Esophagus squamous epithelium (tissue), 5 donors: ENCODE measurements at regions not wholly inside any gene's neighbourhood (a gene's known extent, or its start where the extent isn't known, plus 50 kb on each side); places are given as distances from the start of the nearest gene placed in this dataset.

Experiments
- DNase-seq: peaks from one replicate; lab custom pipeline; 2025; lab: John Stamatoyannopoulos, UW
- H3K27ac ChIP-seq, 4 donors: fragments of 200-600 bp; sonication (generic); one replicate each; pipeline ENCODE4 v1.5.1; 2016 to 2019; ENCODE audit warnings: mild to moderate bottlenecking in 1 of 4
- H3K27me3 ChIP-seq, 4 donors: fragments of 200-600 bp; sonication (generic); 1 replicate in 3 of 4; 2 replicates in 1 of 4; pipeline versions ENCODE4 v1.5.1 to v1.6.0; 2017 to 2021; ENCODE audit warnings: antibody characterized with exemption in 1 of 4
- H3K36me3 ChIP-seq, 3 donors: fragments of 200-600 bp; sonication (generic); one replicate each; pipeline ENCODE4 v1.5.1; 2016 to 2019
- H3K4me1 ChIP-seq, 3 donors: fragments of 200-600 bp; sonication (generic); one replicate each; pipeline ENCODE4 v1.5.1; 2017 to 2019
- H3K4me3 ChIP-seq, 4 donors: fragments of 200-600 bp; sonication (generic); 1 replicate in 3 of 4; 2 replicates in 1 of 4; pipeline ENCODE4 v1.5.1; 2016 to 2019; ENCODE audit warnings: mild to moderate bottlenecking in 2 of 4, moderate library complexity in 1 of 4
- H3K9me3 ChIP-seq, 3 donors: fragments of 200-600 bp; sonication (generic); one replicate each; pipeline ENCODE4 v1.5.1; 2016 to 2019
- CTCF ChIP-seq, 6 experiments: fragments of 450-650 bp in 4 of 6; fragments of 200-600 bp in 2 of 6; sonication (generic) in 2 of 6; IDR thresholded peaks; one replicate each; pipeline ENCODE4 v1.5.1; 2016 to 2019; ENCODE audit warnings: antibody characterized with exemption in 6 of 6, mild to moderate bottlenecking in 4 of 6, moderate library complexity in 4 of 6
- POLR2A ChIP-seq, 4 donors: fragments of 450-650 bp; IDR thresholded peaks; one replicate each; pipeline ENCODE4 v1.6.1; 2017; ENCODE audit warnings: antibody characterized with exemption in 4 of 4, mild to moderate bottlenecking in 4 of 4, moderate library complexity in 3 of 4
- WGBS, 2 donors: methylation state at CpG; one replicate each; pipeline ENCODE4 v1.1.5; 2018; 5-methylcytosine and 5-hydroxymethylcytosine counted together
- intact Hi-C: fragments of 100-400 bp; cut with DNase I; formaldehyde crosslinking; loops from one replicate; pipeline ENCODE4 v1.15.0; 2022
- donor health status: DM: yes; HTN: yes; CAD: no.

- Histone ChIP-seq H3K9me3 (peaks cover 0 to 3% (median 0%) of the 10 kb centered on the region in 3 donors), H3K4me1 (peaks cover 0 to 4% (median 0%) of the 10 kb centered on the region in 3 donors), H3K36me3 (no peaks in the 10 kb centered on the region), H3K27me3 (no peaks in the 10 kb centered on the region), H3K4me3 (no peak overlapping the region), H3K27ac (no peak overlapping the region)
- TF ChIP-seq CTCF (IDR thresholded peaks at IDR 0.05), result peak in 4 of 6 experiments; percentile 25 to 55 (median 43)
- no peak for TF ChIP-seq POLR2A (IDR thresholded peaks at IDR 0.05)
- no peak for DNase-seq
- 50 to 53% methylated on average over 6 of the region's 6 CpGs for WGBS, 2 donors
- intact Hi-C loops, result no loop called here
Observed at GRCh38 chr2:12416600-12416999, 300.1 kb upstream of the TRIB2 start.

GRCh38 chr2:12417786-12418185 is 298.9 kb upstream of the TRIB2 start:
- intact Hi-C loops, result no loop called here
- Histone ChIP-seq H3K9me3 (no peaks in the 10 kb centered on the region), H3K36me3 (no peaks in the 10 kb centered on the region), H3K4me3 (no peak overlapping the region), H3K4me1 (peaks cover 0 to 4% (median 0%) of the 10 kb centered on the region in 3 donors), H3K27me3 (no peaks in the 10 kb centered on the region), H3K27ac (no peak overlapping the region)
- DNase-seq, result no peak
- 61 to 80% methylated on average over 5 of the region's 6 CpGs for WGBS, 2 donors
- TF ChIP-seq CTCF (IDR thresholded peaks at IDR 0.05) (no peak), POLR2A (IDR thresholded peaks at IDR 0.05) (no peak)

- TF ChIP-seq POLR2A (IDR thresholded peaks at IDR 0.05) (no peak), CTCF (IDR thresholded peaks at IDR 0.05) (no peak)
- DNase-seq, result no peak
- Histone ChIP-seq H3K27me3 (no peaks in the 10 kb centered on the region), H3K9me3 (no peaks in the 10 kb centered on the region), H3K4me3 (no peak overlapping the region), H3K36me3 (no peaks in the 10 kb centered on the region), H3K4me1 (peaks cover 0 to 4% (median 0%) of the 10 kb centered on the region in 3 donors), H3K27ac (no peak overlapping the region)
- intact Hi-C loops, result no loop called here
- WGBS, 2 donors, result 97% methylated on average over 3 of the region's 3 CpGs
Observed at GRCh38 chr2:12419803-12420202, 296.9 kb upstream of the TRIB2 start.

- no peak overlapping the region for H3K4me3 ChIP-seq
- peaks cover 0 to 4% (median 0%) of the 10 kb centered on the region in 3 donors for H3K4me1 ChIP-seq
- WGBS, 2 donors, result 73 to 74% methylated on average over 3 of the region's 3 CpGs
- intact Hi-C loops, result no loop called here
- no peak for TF ChIP-seq POLR2A (IDR thresholded peaks at IDR 0.05)
- no peak for TF ChIP-seq CTCF (IDR thresholded peaks at IDR 0.05)
- no peaks in the 10 kb centered on the region for H3K36me3 ChIP-seq
- H3K27me3 ChIP-seq, result no peaks in the 10 kb centered on the region
- H3K27ac ChIP-seq, result no peak overlapping the region
- DNase-seq, result no peak
- no peaks in the 10 kb centered on the region for H3K9me3 ChIP-seq
Observed at GRCh38 chr2:12421046-12421445, 295.7 kb upstream of the TRIB2 start.

- no peaks in the 10 kb centered on the region for H3K36me3 ChIP-seq
- no peaks in the 10 kb centered on the region for H3K9me3 ChIP-seq
- no peak for TF ChIP-seq POLR2A (IDR thresholded peaks at IDR 0.05)
- no peak for TF ChIP-seq CTCF (IDR thresholded peaks at IDR 0.05)
- no peak overlapping the region for H3K27ac ChIP-seq
- H3K4me1 ChIP-seq, result peaks cover 0 to under 1% (median 0%) of the 10 kb centered on the region in 3 donors
- DNase-seq, result no peak
- WGBS, 2 donors, result 59 to 74% methylated on average over 2 of the region's 2 CpGs
- H3K27me3 ChIP-seq, result no peaks in the 10 kb centered on the region
- no peak overlapping the region for H3K4me3 ChIP-seq
- intact Hi-C loops, result no loop called here
Observed at GRCh38 chr2:12424219-12424618, 292.5 kb upstream of the TRIB2 start.
